ENCODE measurements at regions not wholly inside any gene's neighbourhood (a gene's known extent, or its start where the extent isn't known, plus 50 kb on each side); places are given as distances from the start of the nearest gene placed in this dataset.

GRCh38 chr9:106682420-106682819 is 180.5 kb upstream of the ZNF462 start:
- no peak overlapping the region for H3K4me3 ChIP-seq
- H3K27me3 ChIP-seq: no peaks in the 10 kb centered on the region
- DNase-seq: no peak
- no peaks in the 10 kb centered on the region for H3K4me1 ChIP-seq
- no peak for TF ChIP-seq CTCF (IDR thresholded peaks at IDR 0.05)
- no peak for TF ChIP-seq POLR2A (IDR thresholded peaks at IDR 0.05)
- no peak overlapping the region for H3K27ac ChIP-seq
- H3K36me3 ChIP-seq: no peaks in the 10 kb centered on the region
- H3K9me3 ChIP-seq: no peaks in the 10 kb centered on the region

- H3K27me3 ChIP-seq: no peaks in the 10 kb centered on the region
- no peaks in the 10 kb centered on the region for H3K4me1 ChIP-seq
- DNase-seq: no peak
- no peak for TF ChIP-seq CTCF (IDR thresholded peaks at IDR 0.05)
- no peaks in the 10 kb centered on the region for H3K9me3 ChIP-seq
- H3K36me3 ChIP-seq: no peaks in the 10 kb centered on the region
- H3K4me3 ChIP-seq: no peak overlapping the region
- no peak overlapping the region for H3K27ac ChIP-seq
These were observed 179.5 kb upstream of the ZNF462 start for GRCh38 chr9:106683454-106683853.

GRCh38 chr9:106684940-106685695 is 177.8 kb upstream of the ZNF462 start:
- Histone ChIP-seq H3K4me3 (no peak overlapping the region), H3K9me3 (no peaks in the 10 kb centered on the region), H3K36me3 (no peaks in the 10 kb centered on the region), H3K4me1 (no peaks in the 10 kb centered on the region), H3K27me3 (no peaks in the 10 kb centered on the region), H3K27ac (no peak overlapping the region)
- TF ChIP-seq POLR2A (IDR thresholded peaks at IDR 0.05) (no peak), CTCF (IDR thresholded peaks at IDR 0.05) (no peak)
- DNase-seq: no peak

GRCh38 chr9:106689089-106689488 is 173.9 kb upstream of the ZNF462 start:
- H3K36me3 ChIP-seq: no peaks in the 10 kb centered on the region
- no peaks in the 10 kb centered on the region for H3K9me3 ChIP-seq
- H3K27ac ChIP-seq: no peak overlapping the region
- H3K4me3 ChIP-seq: no peak overlapping the region
- no peaks in the 10 kb centered on the region for H3K4me1 ChIP-seq
- no peak for DNase-seq
- no peaks in the 10 kb centered on the region for H3K27me3 ChIP-seq
- no peak for TF ChIP-seq CTCF (IDR thresholded peaks at IDR 0.05)
- TF ChIP-seq POLR2A (IDR thresholded peaks at IDR 0.05): no peak

GRCh38 chr9:106691627-106692026 is 171.3 kb upstream of the ZNF462 start:
- DNase-seq: no peak
- no peaks in the 10 kb centered on the region for H3K36me3 ChIP-seq
- no peak overlapping the region for H3K4me3 ChIP-seq
- H3K4me1 ChIP-seq: no peaks in the 10 kb centered on the region
- no peak for TF ChIP-seq POLR2A (IDR thresholded peaks at IDR 0.05)
- H3K27me3 ChIP-seq: no peaks in the 10 kb centered on the region
- no peaks in the 10 kb centered on the region for H3K9me3 ChIP-seq
- no peak overlapping the region for H3K27ac ChIP-seq

- no peaks in the 10 kb centered on the region for H3K27me3 ChIP-seq
- no peaks in the 10 kb centered on the region for H3K4me1 ChIP-seq
- H3K4me3 ChIP-seq: no peak overlapping the region
- H3K9me3 ChIP-seq: no peaks in the 10 kb centered on the region
- H3K36me3 ChIP-seq: no peaks in the 10 kb centered on the region
- TF ChIP-seq POLR2A (IDR thresholded peaks at IDR 0.05) (no peak), CTCF (IDR thresholded peaks at IDR 0.05) (no peak)
- DNase-seq: no peak
- no peak overlapping the region for H3K27ac ChIP-seq
These were observed 169.4 kb upstream of the ZNF462 start for GRCh38 chr9:106693558-106693957.

Measured in Peyer's patch (tissue), 4 donors.